Epithelial cell of esophagus (primary cell): ENCODE measurements at regions not wholly inside any gene's neighbourhood (a gene's known extent, or its start where the extent isn't known, plus 50 kb on each side); places are given as distances from the start of the nearest gene placed in this dataset.
A peak's percentile ranks its signal among the peaks of the same experiment; 100 is the strongest.

Experiments
- DNase-seq: peaks from one replicate; pipeline ENCODE4 v3.0.0; 2010; ENCODE audit warnings: low read depth
- H3K4me3 ChIP-seq: 2 replicates; pipeline ENCODE4 v1.5.1; 2011; ENCODE audit warnings: mild to moderate bottlenecking, low read length, control low read depth
- TF ChIP-seq, protein P1 (sequence below): IDR thresholded peaks from 2 replicates; pipeline ENCODE4 v1.5.1; 2011; ENCODE audit warnings: low read depth, mild to moderate bottlenecking, low read length, control low read depth, inconsistent platforms; ENCODE audit not compliant: insufficient read depth; ENCODE audit errors: missing control alignments

DNA sequence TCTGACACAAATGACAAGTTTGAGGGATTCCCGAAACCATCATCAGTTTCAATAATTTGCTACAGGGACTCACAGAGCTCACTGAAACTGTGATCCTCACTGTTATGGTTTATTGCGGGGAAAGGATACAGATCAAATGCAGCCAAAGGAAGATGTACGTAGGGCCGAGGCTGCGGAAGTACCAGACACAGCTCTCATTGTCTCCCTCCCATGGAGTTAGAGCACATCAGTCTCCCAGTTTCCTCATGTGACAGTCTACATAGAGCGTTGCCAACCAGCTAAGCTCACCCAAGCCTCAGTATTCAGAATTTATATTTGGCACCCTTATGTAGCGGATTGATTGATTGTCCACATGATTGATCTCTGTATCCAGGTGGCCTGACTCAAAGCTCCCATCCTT lies 137.8 kb upstream of the TENM3 start:
- TF ChIP-seq, protein P1, sequence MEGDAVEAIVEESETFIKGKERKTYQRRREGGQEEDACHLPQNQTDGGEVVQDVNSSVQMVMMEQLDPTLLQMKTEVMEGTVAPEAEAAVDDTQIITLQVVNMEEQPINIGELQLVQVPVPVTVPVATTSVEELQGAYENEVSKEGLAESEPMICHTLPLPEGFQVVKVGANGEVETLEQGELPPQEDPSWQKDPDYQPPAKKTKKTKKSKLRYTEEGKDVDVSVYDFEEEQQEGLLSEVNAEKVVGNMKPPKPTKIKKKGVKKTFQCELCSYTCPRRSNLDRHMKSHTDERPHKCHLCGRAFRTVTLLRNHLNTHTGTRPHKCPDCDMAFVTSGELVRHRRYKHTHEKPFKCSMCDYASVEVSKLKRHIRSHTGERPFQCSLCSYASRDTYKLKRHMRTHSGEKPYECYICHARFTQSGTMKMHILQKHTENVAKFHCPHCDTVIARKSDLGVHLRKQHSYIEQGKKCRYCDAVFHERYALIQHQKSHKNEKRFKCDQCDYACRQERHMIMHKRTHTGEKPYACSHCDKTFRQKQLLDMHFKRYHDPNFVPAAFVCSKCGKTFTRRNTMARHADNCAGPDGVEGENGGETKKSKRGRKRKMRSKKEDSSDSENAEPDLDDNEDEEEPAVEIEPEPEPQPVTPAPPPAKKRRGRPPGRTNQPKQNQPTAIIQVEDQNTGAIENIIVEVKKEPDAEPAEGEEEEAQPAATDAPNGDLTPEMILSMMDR: no peak
- no peak for DNase-seq
- H3K4me3 ChIP-seq: no peak overlapping the region

DNA sequence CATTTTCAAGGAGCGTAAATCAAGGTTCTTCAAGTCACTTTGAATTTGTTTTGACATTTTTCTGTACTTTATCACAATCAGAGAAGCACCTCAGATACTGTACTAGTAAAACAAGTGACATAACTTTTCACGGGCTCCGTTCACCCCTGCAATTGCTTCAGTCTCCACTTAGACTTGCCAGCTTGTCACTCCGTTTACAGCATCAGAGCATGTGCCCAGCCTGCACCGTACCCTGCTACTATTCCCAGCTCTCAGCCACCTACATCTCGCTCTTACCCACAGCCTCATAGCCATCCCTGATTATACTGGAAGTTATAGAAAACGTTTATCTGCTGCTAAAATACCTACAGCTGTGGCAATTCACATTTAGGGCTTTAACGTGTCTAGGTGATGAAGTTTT lies 135.3 kb upstream of the TENM3 start:
- TF ChIP-seq, protein P1: no peak
- H3K4me3 ChIP-seq: no peak overlapping the region
- no peak for DNase-seq

DNA sequence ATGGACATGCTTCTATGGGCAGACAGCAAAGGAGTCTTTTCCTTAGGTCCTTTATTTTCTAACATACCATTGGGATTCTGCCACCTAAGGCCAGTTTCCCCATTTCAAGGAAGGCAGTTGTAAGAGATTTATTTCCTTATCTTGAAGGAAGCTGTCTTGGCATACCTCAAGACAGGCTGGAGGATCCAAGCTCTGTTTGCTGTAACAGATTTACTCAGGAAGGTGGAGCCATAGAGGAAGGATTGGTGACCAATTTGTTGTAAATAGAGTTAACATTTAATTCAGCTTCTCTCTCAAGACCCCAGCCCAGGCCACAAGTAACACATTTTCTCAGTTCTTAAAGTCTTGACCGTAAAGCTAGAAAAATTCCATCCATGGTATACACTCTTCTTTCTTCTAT lies 131.6 kb upstream of the TENM3 start:
- no peak for DNase-seq
- no peak overlapping the region for H3K4me3 ChIP-seq
- TF ChIP-seq, protein P1: no peak

DNA sequence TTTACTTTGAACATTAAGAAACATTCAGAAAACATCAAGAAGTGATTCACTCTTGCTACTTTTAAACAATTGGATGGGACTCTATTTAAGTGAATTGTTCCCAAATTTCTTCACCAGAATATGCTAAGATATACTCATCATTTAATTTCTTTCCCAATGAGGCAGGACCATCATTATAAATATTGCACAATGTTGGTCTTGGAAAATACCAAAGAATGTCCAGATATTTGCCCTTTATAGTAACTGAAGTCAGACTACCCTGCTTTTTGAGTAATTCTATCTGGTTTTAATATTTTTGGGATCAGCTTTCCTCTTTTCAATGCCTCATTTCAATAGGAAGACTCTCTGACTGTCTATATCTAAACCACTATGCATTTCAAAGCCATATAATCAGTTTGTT lies 129.4 kb upstream of the TENM3 start:
- no peak overlapping the region for H3K4me3 ChIP-seq
- TF ChIP-seq, protein P1: no peak
- DNase-seq: no peak

DNA sequence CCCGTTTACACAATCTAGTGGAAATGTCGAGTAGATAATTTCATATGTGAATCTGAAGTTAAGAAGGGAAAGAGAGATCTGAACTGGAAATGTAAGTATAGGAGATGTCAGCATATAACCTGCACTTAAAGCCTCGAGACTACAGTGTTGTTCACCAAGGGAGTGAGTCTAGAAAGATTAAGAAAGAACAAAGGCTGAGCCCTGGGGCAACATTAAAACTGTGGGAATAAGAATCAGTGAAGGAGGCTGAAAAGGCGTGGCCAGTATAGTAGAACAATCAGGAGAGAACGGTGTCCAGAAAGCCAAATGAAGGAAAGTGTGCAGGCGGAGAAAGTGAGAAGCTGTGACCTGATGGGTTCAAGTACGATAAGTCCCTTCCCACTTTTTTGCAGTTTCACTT lies 118.8 kb upstream of the TENM3 start:
- H3K4me3 ChIP-seq: no peak overlapping the region
- TF ChIP-seq, protein P1: no peak
- DNase-seq: peak; percentile 60

DNA sequence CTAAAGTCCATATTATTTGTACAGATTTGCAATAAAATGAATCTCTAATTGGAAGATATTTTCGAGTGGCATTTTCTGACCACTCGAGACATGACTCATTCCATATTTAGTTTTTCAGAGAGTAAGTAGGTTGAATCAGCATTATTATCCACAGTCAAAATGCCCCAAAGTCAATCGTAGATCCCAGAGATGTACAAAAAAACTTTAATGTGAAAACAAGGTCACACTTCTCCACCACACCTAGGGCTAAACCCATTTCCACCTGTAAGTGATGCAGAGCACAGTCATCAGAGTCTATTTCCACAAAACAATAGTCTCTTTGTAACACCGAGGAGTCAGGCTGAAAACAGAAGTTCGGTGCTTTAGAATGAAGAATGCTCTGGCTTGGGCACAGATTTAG lies 117.1 kb upstream of the TENM3 start:
- peak; percentile 54 for DNase-seq
- TF ChIP-seq, protein P1: no peak
- H3K4me3 ChIP-seq: no peak overlapping the region

DNA sequence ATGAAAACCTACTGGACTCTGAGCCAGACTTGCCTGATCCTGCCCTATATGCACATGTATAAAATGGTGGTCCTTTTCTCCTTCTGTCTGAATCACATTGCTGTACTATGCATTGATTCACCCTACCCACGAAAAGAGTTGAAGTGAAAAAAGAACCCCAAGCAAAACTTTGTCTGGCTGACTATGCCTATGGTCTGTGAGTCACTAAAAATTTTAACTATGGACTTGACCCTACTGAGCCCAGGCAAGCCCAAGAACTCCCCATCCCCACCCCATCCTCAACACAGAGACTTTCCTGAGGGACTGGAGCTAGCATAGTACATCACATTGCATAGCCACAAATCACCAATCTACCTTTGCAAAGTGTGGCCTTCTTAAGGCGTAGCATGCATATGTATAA lies 116.6 kb upstream of the TENM3 start:
- no peak overlapping the region for H3K4me3 ChIP-seq

More for the DNA sequence above, 116.6 kb upstream of the TENM3 start:
- TF ChIP-seq, protein P1: no peak
- peak; percentile 60 for DNase-seq
